NCI-H510A treated with DMSO at 0.1 percent for 48 hours (cell line): ENCODE measurements at regions not wholly inside any gene's neighbourhood (a gene's known extent, or its start where the extent isn't known, plus 50 kb on each side); places are given as distances from the start of the nearest gene placed in this dataset.
"Not testable (repeated sequence)": the region's sequence is repeated elsewhere in the genome, so short reads cannot be mapped to it uniquely, and the experiment has no call there.

Source experiments
- DNase-seq: peaks from one replicate; lab custom pipeline; 2025; lab: John Stamatoyannopoulos, UW

DNA sequence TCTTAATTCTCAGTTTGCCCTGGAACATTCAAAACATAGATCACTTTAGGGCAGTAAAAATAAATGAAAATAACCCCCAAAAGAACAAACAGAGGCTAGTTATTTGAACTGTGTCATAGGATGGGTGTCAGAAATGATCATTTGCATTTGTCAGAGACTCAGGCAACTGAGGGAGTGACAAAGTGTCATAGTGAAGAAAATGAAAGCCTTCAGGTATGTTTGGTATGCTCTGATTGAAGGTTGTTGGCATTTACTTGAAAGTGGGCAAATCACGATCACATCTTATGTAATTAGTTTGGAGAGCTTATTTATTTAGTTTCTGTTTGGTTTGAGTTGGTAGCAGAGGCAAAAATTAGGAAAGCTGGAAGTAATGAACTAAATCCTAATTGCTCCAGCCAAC is 880.9 kb downstream of the ANKRD7 start:
- DNase-seq = no peak

DNA sequence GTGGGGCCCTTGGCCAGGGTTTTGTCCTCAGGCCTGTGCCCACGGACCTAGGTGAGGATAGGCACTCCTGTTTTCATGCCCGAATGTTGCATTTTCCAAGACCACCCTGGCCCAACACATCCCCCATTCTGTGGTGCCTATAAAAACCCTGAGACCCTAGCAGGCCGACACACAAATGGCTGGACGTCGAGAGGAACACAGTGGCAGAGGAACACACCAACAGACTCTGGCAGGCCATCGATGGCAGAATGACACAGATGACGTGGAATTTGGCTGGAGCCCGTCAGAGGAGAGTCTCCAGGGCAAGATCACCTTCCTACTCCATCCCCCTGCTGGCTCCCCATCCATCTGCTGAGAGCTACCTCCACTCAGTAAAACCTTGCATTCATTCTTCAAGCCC is 898.8 kb downstream of the ANKRD7 start:
- DNase-seq = no peak

DNA sequence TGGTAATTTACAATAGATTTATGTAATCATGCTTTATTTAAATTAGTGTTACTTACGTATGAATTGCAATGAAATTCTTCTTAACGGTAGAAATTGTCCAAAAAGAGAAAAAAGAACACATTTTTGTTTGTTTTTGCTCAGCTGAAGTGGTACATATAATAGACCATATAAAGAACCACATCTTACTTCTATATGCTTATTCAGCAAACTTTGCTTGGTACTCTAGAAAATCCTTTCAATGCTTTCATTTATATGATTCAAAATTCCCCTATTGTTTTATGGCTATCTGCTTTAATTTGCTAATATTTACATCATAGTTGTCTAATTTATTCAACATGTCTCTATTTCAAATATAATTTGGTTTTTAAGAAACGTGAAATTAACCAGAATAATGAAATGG is 903.2 kb downstream of the ANKRD7 start:
- no peak for DNase-seq

DNA sequence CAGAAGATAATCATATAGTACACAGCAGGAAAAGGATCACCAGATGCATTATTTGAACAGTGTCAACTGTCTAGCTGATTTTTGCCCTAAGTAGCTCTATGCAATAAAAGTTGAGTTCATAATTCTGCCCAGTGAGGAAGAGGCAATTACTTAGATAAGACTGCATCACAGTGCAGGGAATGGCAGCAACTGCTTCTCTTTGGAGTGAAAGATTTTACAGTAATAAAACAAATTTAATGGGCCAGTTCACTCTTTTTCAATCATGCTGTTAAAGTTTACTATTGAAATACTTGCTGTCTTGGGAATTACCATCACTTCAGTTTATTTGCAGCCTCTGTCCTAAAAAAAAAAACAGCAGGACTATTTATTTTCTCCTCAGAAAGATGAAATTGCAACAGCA is 907.9 kb downstream of the ANKRD7 start:
- DNase-seq = no peak

DNA sequence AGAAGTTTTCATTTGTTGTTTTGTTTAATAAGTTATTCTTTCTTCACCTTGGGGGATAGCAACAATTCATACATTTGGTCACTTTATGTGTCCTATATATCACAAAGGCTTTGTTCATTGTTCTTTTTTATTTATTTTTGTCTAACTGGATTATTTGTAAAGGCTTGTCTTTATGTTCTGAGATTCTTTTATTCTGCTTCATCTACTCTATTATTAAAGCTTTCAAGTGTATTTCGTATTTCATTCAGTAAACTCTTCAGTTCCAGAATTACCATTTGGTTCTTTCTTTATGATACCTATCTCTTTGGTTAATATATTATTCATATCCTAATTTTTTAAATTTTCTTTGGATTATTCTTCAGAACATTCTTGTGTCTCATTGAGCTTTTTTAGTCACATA is 942.9 kb downstream of the ANKRD7 start:
- no peak for DNase-seq

DNA sequence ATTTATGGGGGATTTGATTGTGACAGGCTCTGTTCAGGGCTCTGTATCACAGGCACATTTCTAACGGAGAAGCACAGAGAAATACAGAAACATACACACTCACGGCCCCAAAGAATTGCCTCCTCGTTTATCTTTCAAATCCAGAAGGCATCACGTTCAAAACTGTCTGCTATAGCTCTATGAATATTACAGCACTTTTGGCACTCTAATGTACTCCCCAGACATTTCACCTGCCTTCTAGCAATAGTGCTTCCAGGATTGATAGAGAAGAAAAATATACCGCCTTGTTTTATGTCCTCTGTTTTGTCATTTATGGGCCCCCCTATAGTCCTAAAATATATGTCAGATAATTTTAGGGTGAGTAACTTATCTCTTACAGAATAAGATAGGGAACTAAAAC is 947.5 kb downstream of the ANKRD7 start:
- DNase-seq = no peak

DNA sequence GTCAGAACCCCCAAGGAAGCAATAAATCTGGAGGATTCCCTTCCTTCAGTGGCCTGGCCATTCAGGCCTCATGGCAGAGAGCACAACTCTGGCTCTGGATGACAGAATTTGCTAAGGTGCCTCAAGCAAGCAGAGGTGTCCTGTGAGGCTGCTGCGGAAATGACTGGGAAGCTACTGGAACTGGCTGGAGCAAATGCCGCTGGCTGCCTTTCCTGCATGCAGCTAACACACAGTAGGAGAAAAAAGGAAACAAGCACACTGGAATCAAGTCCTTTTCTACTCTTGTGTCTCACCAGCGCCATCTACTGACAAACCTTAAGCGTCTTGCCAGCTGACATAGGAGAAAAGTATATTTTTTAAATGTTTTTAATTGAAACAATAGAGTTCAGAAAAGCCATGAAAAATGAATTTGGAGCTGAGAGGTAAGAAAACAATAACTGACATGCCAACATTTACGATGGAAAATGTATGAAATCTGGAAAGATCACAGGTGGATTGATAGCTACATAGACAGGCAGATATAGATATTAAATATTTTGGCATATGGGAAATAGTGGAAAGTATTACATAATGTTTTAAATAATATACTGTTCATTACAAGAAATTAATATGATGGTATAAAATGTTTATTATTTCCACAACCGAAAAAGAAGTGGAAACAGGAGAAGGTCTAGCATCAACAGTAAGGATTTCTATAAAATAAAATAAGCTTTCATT is 951.6 kb downstream of the ANKRD7 start:
- peak; percentile 60 for DNase-seq

DNA sequence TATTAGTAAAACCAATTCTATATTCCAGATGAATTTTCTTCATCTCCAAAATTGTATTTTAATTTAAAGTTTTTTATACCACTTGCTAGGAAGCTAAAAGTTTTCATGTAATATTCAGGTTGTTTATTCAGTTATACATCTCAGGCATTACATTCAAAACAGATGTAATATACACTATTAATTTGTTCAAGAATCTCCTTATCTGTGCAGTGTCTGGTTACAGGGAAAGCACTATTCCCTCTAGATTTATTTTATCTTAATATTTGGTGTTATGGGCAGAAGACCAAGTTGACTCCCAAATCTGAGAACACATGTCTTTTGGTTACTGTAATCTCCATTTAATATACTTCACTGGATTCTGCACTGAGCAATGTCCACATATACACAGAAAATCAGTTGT is 953.4 kb downstream of the ANKRD7 start:
- DNase-seq = no peak

DNA sequence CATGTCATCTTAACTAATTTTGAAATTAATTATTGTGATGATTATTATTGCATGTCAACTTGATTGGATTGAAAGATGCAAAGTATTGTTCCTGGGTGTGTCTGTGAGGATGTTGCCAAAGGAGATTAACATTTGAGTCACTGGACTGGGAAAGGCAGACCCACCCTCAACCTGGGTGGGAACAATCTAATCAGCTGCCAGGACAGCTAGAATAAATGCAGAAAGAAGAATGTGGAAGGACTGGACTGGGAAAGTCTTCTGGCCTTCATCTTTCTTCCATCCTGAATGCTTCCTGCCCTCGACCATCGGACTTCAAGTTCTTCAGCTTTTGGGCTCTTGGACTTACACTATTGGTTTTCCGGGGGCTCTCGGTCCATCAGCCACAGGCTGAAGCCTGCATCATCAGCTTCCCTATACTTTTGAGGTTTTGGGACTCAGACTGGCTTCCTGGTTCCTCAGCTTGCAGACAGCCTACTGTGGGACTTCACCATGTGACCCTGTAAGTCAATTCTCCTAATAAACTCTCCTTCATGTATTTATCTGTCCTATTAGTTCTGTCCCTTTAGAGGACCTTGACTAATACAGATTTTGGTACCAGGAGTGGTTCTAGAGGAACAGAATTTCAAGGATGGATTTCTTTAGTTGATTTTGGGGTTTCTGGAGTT is 959.8 kb downstream of the ANKRD7 start:
- no peak for DNase-seq

DNA sequence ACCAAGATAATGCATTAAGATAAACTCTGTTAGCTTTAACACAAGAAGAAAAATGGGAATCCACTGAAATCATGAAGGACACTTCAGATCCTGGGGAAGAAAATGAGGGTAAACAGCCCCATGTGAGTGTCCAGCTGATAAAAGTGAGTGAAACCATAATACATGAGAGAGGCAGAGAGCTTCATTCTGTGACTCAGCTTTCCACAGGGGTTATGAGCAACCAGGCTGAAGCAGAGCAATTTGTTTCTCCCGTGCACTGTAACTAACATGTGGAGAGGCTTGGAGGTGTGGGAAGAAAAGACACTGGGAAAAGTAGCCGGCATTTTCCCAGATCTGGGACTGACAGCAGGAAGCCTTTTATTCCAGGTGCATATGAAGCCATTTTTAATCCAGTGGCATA is 971.7 kb downstream of the ANKRD7 start:
- no peak for DNase-seq

DNA sequence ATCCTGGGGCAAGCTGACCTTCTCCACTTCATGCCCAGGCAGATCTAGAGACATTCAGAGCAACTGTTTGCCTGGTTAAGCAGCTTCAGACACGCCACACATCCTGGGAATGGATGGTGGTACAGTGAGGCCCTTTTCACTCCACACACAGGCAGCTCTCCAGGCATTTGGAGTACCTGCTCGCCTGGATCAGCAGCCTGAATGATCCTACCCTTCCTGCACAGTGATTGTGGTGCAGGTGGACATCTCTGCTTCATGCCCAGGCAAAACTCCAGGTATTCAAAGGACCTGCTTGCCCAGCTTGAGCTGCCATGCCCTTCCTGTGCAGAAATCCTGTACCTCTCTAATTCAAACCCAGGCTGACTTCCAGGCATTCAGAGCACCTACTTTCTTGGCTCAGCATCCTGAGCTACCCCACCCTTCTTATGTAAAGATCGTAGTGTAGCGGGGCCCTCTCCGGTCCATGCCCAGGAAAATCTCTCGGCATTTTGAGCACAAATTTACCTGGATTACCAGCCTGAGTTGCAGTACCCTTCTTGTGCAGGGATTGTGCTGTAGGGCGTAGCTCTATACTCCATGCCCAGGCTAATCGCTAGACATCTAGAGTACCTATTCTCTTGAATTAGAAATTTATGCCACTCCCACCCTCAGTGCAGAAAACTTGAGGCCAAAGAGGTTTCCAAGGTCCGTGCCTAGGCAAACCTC is 972.8 kb downstream of the ANKRD7 start:
- no peak for DNase-seq

DNA sequence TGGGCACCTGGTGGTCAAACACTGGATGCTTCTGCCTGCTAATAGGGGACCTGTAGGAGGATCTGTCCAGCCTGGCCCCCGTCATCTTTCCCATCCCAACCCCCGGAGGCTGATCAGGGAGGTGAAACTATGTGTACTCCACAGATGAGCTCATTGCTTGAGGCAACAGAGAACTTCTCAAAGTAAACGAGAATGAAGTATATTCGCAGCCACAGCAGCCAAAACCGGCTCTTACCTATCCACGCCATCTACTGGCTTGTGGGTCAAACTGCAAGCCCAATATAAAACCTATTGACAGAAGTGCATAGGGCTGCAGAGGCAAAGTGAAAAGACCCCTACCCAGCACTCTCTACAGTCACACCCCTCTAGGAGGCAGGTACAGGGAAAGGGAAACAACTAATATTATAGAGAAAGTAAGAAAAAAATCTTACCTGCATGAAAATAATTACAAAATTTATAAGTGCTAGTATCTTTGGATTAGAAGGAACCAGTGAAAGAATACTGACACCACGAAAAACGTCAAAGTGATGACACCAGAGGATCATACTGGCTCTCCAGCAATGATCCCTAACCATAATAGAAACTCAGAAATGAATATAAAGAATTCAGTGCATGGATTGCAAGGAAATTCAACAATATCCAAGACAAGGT is 973.5 kb downstream of the ANKRD7 start:
- DNase-seq = peak; percentile 28

DNA sequence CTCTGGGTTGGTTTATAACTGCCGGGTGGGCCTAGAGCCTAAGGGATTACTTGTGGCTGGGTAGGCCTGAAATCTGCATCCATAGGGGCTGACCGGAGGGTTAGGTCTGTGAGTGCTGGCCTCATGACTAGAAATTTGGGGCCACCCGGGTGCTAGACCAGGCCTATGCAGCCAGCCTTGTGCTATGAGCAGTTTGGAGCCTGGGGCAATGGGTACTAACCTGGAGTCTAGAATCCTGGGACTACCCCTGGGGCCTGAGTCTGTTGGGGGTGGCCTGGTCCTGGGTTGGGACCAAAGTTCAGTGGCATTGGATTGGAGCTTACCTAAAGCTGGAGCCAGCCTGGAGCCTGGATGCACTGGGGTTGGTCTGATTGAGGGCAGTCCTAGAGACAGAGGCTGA is 995.2 kb downstream of the ANKRD7 start:
- no peak for DNase-seq

DNA sequence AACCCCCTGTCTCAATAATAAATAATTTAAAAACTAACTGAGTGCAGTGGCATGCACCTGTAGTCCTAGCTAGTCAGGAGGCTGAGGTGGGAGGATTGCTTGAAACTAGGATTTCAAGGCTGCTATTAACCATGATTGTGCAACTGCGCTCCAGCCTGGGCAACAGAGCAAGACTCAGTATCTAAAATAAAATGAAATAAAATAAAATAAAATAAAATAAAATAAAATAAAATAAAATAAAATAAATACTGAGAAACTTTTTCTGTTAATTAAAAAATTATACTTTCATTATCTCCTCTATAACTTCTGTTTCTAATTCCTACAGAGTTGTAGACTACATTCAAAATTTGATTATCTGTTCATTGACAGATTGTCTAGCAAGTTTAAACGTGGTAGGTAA is 999.4 kb downstream of the ANKRD7 start:
- no peak for DNase-seq

DNA sequence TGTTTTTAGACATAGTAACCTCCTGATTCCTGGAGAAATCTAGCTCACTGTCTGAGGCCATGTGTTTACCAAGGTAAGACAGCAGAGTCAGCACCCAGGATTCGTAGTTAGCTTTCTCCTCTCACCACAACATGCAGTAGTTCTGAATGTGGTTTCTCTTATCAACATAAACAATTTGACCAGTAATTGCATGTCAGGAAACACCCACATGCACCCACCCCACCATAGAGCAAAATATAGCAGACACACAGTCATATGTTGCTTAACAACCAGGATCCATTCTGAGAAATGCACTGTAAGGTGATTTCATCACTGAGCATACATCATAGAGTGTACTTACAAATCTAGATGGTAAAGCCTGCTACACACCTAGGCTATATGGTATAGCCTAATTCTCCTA is 1004.0 kb downstream of the ANKRD7 start:
- DNase-seq = no peak

DNA sequence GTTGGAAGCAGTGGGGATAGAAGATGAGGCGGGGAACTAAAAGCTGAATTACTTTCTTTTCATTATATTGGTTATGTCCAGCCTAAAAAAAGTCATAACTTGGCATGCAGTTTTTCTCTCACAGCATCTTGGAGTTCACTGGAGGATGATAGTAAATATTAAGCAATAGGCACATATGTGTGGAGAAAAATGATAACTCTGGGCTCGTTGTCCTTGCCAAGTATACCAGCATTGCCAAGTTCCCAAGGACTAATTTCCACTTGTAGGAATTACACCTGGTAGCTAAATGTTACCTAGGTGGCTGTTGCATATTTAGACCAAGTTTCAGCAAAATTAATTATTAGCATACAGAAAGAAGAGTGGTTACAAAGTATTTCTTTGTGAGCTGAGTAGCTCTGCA is 1007.6 kb downstream of the ANKRD7 start:
- DNase-seq = no peak

DNA sequence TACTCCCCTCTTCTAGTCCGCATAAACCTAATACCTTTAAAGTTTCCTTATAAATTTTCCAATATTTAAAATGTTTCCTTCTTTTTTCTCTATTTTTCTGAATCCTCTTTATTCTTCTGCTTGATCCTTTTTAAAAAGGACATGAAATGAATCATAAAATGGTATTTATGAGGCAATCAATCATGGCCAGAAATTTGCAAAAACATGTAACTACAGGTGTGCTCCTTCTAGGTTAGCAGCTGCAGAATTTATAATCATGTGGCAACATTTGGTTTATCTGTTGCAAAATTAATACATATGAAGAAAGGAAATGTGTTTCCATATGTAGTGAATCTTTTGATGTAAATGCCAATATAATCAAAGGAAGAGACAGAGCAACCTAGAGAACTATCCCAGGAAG is 1008.5 kb downstream of the ANKRD7 start:
- no peak for DNase-seq

DNA sequence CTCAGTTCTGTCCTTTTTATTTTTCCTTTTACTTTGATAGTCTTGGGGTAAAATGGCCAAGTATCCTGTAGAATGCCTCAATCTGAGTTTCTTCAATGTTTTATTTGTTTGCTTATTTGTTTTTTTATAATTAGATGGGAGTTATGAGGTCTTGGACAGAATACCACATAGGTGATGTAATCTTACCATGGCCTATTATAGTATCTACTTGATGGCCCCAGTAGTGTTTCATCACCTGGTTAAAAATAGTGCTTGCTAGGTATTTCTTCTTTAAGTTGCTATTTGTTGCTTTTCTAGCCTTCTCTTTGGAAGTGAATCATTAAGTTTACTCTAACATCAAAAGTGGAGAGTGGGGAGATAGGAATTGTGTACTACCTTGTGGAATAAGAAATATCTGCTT is 1020.0 kb upstream of the KCND2 start:
- no peak for DNase-seq

DNA sequence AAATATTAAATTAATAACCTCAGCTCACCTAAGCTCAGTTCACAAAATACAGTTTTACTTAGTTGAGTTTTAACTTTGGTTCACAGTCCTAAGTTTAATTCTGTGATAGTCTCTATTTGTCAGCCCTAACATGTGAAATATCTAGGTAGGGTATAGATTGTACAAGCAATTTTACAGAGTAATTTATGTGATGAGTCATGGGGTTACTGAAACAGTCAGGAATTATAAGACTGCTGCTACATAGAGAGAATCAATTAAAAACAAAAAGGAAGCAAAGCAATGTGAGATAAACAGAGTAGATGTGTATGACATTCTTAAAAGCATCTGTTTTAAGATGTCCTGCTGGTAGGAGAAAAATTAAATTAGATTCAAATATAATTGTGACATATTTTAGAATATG is 1018.2 kb upstream of the KCND2 start:
- no peak for DNase-seq

DNA sequence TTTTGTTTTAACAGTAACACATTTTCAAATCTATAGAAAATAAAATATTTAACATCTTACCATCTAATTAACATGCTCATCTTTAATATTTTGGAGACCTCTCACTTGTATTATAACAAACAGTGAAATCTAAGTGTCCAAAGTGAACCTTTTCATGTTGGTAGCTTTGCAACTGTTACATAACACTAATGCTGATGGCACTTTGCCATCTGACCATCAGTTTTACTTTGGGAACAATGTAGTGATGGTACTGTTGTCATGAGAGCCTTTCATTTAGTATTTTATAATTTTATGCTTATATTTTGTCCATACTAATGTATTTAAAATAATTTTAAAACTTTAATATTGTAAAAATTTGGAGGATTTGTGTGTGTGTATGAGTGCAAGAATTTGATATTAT is 1017.0 kb upstream of the KCND2 start:
- DNase-seq = peak; percentile 1

DNA sequence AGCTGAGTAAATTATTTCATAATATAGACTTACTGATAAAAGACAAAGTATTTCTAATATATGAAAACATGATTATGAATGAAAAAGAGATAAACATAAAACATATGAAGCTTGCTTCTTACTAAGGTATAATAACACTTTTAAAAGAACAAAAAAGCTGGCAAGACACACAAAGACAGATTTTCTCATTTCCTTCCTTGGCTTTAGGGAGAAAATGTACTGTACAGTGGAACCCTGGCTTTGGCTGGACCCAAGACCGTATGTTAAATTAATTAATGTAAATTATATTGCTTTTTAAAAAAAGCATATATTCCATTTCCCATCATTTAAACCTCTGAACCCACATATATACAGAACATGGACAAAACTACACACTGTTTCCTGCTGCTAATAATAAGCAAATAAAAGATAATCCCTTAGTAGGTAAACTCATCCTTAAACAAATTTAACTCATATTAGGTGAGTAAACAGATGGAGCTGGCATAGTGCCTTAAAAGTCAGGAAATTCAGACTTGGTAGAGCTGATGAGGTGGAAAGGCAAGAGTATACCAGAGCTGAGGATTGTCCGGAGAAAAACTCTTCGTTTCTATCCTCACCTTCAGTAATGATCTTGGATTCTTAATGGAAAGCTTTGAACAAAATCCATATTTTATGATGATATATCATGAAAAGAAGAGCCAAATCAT is 1016.4 kb upstream of the KCND2 start:
- DNase-seq = peak; percentile 53

DNA sequence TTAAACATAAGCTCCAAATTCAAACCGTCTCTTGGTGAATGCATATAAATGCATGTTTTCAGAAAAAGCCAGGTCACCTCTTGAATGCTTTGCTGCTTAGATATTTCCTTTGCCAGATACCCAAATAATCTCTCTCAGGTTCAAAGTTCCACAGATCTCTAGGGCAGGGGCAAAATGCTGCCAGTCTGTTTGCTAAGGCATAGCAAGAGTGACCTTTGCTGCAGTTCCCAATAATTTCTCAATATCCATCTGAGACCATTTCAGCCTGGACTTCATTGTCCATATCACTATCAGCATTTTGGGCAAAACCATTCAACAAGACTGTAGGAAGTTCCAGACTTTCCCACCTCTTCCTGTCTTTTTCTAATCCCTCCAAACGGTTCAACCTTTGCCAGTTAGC is 1006.2 kb upstream of the KCND2 start:
- not testable (repeated sequence) for DNase-seq
